ENCODE measurements at regions not wholly inside any gene's neighbourhood (a gene's known extent, or its start where the extent isn't known, plus 50 kb on each side); places are given as distances from the start of the nearest gene placed in this dataset.

GRCh38 chr6:170095273-170095981, 195.5 kb downstream of the DLL1 start:
- no peak for TF ChIP-seq CTCF (IDR thresholded peaks at IDR 0.05)
- TF ChIP-seq EP300 (IDR thresholded peaks at IDR 0.05) = no peak
- no peak for TF ChIP-seq POLR2A (IDR thresholded peaks at IDR 0.05)
